Endothelial cell of hepatic sinusoid (primary cell): ENCODE measurements at regions not wholly inside any gene's neighbourhood (a gene's known extent, or its start where the extent isn't known, plus 50 kb on each side); places are given as distances from the start of the nearest gene placed in this dataset.

Source experiments
- in situ Hi-C: cut with HindIII; loops from 2 replicates; pipeline ENCODE4 v1.10.0; 2017; ENCODE audit warnings: low sequenced_read_pairs

DNA sequence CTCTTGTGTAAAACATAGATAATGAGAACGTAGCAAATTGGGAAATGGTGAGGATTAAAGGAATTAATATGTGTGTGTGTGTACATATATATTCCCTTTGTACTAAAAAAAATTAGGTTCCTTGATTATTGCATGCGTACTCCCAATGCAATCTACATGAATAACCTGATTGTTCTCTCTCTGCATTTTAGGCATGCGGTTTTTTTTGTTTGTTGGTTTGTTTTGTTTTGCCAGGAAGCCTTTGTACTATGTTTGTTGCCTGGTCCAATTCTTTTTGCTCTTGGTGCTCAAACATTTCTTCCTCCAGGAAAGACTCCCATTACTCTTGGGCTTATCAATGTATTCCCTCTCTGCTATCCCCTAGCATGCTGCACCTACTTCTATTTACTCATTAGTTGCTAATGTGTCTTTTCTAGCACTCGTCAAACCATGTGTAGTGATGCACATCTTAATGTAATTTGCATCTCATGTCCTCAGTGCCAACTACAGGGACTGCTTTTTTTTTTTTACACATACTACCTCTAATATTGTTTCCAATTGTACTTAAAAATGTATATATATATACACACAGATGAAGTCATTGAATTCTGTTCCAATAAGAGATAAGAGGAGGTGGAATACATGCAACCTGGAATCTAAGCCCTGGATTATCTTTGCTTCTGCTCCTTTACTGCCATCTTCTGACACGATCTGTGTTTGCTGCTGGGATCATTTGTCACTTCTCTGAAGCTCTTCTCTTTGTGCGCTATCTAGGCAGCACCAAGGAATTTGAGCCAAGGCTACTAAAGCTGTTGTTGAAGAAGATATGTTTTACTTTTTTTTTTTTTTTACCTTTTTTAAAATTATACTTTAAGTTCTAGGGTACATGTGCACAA, 197.2 kb upstream of the ANO3 start:
- in situ Hi-C loops, result no loop called here

DNA sequence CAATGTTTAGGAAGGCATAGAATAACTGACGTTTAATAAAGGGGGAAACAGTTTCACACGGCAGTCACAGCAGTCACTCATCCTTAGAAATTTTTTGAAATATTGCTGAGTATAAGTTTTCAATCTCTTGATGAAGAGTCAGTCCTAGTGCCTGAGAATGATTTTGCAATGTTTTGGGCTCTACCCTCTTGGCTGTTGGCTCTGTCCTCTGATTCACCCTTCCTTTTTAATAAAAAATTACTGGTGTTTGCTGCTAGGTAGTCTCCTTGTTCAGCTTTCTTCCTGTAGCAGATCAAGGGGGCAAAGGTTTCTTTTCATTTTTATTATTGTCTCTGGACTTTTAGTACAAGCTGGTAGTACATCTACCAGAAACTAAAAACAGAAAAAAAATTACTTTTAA, 194.3 kb upstream of the ANO3 start:
- in situ Hi-C loops, result no loop called here

DNA sequence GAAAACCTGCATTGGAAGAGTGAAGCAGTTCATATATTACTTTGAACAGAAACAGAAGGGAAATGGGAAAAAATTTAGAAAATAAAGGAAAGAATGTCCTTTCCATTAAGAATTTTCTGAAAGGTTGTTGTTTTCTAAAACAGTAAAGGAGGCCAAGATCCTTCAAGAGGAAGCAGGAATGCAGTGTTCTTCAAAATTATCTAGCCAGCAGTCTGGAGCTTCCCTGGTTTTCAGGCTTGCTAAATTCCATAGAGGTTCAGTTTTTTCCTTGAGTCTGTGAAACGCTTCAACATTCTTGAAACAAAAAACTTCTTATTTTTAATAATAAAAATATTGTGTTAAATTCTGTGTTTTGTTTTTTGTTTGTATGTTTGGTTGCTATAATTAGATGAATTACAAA, 189.0 kb upstream of the ANO3 start:
- in situ Hi-C loops, result loop anchor here (10.0 kb wide), 1 partner anchor 62 kb away; no protein-coding TSS in a partner anchor

DNA sequence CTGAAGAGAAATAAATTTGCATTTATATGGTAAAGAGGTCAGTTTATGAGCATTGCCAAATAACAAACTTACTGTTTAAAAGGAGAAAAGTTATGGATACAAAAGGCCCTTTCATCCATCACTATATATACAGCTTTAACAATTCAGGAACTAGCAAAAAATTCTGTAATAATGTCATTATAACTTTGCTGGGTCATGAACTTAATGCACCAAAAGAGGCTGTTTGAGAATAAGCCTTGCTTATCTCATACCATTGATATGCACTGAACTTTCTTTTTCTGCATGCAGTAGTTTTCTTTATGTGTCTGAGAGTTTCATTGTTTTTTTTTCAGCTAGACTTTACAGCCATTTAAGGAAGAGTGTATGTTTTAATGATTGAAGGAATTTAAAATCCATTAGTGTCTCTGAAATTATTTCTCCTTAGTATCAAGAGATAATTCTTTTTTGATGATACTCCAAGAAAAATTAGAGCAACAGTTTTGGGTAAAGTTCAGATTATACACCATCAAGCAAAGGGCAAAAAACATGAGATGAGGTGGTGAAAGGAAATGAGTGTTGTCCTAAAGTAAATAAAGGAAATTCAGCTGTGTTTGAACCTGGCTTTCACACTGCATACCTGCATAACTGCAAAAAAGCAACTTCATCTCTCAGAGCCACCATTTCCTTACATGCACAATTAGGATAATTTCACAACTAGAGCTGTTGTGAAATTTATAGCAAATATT, 188.2 kb upstream of the ANO3 start:
- in situ Hi-C loops, result loop anchor here (10.0 kb wide), 1 partner anchor 61 kb away; no protein-coding TSS in a partner anchor

DNA sequence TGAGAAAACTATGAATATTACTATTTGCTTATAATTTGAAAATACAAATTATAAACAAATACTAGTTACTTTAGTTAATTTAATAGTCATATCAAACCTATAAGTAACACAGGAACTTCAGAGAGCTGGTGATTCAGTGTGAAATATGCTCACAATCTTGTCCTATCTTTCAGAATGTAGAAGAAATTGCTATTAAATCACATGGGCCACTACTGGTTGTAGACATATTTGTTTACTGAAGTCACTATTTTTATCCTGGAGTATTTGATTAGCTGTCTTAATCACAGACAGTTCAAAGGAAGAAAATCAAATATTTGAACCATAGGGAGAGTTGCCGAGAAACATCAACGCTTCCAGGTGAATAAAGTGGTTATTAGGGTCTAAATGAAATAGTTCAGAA, 187.6 kb upstream of the ANO3 start:
- in situ Hi-C loops, result loop anchor here (10.0 kb wide), 1 partner anchor 61 kb away; no protein-coding TSS in a partner anchor

DNA sequence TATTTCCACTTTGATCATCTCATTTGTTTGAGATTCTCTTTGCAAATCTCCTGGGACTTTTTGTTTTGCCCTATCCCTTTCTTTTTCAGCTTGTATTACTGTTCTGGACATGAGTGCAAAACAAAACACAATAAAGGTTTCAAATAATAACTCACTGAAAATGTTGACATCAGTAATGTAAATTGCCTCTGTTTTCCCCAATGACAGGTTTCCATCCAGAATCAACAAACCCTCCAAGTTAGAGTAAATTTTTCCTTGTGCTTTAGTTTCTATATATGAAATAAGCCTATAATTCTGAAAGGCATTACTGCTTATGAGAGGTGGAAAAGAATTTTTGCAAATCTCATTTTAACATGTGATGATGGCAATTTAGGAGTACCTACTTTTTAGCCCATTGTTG, 187.0 kb upstream of the ANO3 start:
- in situ Hi-C loops, result loop anchor here (10.0 kb wide), 1 partner anchor 60 kb away; no protein-coding TSS in a partner anchor

DNA sequence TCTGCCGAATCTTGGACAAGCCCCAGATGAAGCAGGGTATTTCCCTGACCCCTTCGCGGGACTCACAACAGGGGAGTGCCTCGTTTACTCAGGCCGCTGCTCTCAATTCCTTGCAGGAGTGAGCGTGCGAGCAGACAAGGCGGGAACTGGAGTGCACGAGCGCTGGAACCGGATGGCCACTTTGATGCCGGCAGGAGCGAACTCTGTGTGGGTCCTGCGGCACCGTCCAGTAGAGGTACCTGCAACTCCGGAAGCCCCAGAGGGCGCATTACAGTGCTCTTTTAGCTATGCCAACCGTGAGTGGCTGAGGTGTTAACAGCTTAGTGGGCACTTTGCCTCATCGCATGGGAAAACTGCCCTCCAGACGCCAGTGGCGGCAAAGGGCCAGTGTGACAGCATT, 182.3 kb upstream of the ANO3 start:
- in situ Hi-C loops, result loop anchor here (10.0 kb wide), 1 partner anchor 55 kb away; no protein-coding TSS in a partner anchor

DNA sequence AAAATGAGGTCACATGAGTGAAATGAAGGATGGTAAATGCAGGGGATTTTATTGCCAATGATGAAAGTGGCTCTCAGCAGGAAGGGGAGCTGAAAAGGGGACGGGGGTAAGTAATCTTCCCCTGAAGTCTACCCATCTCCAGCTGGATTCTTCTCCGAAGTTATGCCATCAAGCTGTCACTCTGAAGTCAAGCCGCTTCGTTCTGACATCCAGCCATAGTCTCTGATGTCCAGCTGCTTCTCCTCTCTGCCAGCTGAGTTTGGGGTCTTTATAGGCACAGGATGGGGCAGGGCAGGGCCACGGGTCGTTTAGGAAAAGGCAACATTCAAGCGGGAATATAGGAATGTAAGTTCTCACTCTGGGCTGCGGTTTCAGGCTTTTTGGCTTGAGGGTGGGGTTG, 181.9 kb upstream of the ANO3 start:
- in situ Hi-C loops, result no loop called here

DNA sequence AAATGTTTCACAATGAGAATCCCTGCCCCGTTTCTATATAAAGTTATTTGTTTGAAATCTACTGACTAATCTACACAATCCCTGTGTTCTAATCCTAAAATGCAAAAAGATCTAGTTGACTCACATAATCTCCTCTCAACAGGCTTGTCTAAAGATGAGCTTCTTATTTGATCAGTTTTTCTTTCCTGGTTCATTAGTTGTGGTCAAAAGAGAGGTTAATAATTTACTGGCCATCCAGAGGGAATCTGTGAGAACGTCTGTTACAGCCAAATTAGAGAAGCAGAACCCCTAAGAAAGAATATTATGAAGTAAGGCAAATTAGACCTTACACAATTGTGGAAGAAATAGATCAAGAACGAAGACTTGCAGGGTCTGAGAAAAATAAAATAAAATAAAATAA, 173.7 kb upstream of the ANO3 start:
- in situ Hi-C loops, result no loop called here

DNA sequence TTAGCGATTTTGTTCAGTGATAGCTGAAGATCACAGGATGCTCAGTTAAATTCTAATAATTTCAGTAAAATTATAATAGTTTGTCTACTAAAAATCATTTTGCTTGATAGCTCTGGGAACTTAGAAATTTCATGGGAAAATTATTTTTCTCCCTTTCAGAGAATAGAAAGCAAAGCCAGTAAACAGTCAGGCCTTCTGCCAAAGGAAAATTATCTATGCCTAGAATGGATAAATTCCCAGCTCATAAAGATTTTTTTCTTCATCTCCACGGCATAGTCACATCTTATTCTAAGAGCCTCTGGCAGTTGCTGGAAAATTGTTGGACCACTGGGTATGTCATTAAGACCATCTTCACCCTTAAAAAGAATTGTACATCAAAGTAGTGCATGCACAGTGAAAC, 169.6 kb upstream of the ANO3 start:
- in situ Hi-C loops, result no loop called here

DNA sequence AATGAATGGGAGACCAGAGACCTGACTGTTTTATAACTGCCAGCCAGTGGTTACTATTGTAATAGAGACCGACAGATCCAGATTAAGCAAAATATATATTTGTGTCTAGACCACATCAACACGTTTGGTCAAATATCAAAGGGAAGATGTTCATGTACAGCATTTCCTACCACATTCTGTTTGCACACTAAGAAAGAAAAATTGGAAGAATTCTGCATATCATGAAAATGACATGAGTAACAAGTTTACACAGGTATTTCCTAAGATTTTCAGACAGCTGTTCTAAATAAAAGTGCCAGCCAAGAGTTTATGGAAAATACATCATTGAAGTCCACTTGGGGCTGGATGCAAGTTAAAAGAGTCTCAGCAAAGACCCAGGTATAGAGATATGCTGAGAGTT, 145.5 kb upstream of the ANO3 start:
- in situ Hi-C loops, result no loop called here

DNA sequence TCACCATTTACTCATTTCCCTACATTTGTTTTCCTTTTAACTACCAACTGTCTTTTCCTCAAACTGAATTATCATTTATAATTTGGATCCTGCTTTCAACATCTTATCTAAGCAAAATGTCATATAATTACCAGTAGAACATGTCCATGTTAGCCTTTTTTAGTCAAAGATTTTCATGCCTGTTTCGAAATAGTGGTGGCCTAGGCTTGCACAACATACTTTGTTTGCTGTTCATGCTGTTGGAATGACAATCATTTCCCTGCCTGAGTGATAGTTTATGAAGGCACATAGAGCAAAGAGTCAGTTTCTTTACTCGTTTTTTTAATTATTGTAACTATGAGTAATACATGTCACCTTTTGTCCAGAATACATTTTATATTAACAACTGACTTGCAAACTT, 144.3 kb upstream of the ANO3 start:
- in situ Hi-C loops, result no loop called here

DNA sequence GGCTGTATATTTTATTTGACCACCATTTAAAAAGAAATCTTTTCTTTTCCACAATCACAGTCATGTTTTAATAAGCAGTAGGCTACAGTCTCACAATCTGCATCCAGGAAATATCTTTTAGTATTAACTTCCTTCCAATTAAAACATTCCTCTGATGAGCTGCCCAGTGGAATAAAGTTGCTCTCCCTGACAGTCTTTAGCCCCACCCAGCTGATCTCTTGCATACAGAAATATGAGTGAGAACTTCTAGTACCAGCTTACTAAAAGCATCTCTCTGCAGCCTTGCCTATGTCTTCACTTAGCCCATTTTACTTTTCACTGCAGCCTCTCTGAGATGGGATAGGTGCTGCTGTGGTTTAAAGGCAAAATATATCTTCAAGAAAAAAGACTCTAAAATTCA, 143.4 kb upstream of the ANO3 start:
- in situ Hi-C loops, result no loop called here

DNA sequence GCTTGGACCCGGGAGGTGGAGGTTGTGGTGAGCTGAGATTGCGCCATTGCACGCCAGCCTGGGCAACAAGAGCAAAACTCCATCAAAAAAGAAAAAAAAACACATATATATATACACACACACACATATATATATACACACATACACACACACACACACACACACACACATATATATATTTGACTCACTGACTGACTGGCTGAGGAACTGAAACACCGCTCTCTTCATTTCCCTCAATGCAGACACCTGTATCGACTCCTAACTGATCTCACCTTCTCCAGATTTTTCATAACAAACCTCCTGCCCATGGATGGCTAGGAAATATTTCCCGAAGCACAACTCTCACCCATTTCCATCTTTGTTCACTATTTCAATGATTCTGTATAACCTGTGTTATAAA, 140.7 kb upstream of the ANO3 start:
- in situ Hi-C loops, result no loop called here

DNA sequence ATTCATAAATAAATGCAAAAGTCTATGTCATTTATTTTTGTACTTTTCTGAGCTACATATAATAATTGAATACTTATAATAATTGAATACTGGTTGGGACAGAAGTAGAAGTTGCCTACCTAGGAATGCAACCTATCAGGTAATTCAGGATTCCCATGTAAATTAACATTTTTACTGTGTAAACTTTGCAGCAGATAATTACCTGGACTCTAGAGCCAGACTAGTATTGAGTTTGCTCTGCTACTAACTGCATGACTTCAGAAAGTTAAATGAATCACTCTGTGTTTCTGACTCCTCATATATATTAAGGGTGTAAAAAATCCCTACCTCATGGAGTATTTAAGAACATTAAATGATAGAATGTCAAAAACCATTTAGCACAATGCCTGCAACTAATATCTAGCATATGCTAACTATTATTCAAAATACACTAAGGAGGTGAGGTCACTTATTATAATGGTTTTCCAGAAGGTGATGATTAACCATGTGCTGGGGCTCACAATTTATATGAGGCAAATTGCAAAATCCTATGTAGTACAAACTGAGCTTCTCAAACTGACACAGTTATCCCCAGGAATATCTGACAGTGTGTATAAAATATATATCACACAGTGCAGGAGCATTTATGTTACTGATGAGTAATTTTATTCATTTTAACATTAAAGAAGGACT, 138.1 kb upstream of the ANO3 start:
- in situ Hi-C loops, result no loop called here

DNA sequence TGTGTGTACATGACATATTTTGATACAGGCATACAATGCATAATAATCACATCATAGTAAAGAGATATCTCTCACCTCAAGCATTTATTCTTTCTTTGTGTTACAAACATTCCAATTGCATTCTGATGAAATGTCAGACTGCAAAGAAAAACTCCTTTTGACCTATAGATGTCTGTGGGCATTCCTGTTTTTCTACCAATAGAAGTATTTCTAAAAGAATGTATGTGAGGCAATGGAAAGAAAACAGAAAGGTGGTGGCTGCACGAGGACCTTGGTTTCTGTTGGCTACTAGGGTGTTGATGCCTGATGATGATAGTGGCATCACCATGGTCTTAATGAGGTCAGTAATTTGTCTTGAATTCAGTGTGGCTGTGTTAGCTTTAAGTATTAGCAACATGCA, 137.0 kb upstream of the ANO3 start:
- in situ Hi-C loops, result no loop called here

DNA sequence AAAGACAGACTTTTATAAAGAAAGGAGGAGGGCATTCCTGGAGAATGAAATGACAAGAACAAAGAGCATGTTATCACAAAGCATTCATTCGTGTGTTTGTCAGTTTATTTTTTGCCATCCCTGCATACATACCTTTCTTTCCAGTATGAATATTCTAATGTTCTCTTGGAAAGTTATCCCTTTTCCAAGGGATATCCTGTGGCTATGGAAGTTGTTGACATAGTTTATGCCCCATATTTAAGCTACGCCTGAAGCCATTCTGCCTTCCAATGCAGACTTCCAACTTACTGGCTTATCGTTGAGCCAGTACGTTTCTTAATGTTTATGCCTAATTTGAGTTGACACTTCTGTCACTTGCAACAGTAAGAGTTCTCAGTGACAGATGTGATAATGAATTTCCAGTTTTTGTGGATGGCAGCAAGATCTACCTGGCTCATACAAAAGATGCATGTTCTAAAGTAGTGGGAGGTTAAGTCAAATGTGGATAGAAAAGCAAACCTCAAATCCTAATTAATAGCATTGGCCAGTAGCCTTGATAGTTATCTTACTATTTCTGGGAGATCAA, 133.3 kb upstream of the ANO3 start:
- in situ Hi-C loops, result no loop called here

DNA sequence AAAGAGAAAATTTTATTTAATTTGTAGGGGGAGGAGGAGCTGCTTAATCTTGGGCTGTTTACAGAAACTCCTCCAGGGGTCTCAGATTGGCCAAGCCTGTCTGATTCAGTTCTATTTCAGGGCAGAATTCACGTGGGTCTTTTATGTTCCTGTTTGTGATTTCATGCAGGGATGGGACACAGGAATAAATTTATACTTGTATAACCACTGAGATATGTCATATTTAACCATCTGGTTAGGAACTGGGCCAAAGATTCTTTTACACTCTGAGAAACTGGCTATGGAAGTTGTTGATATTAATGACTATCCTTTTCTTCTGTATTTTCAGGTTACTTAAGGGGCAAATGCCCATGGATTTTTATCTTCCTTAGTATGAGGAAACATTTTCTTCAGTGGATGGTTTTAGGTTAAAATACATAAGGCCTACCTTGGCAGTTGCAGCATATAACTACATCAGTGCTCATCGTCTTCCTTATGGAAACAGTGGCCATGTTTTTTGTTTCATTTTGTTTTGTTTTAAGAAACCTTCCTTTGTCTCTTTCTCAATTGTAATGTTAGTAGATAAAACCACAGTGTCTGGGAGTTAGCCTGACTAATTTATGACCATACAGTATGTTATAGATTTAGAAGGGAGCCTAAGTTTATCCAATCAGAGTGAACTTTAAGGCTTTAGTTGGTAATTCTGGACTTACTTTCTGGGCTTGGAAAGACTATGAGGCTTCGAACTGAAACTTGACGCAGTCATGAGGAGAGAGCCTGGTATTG, 132.4 kb upstream of the ANO3 start:
- in situ Hi-C loops, result loop anchor here (10.0 kb wide), 2 partner anchors 55 to 65 kb away; no protein-coding TSS in a partner anchor

DNA sequence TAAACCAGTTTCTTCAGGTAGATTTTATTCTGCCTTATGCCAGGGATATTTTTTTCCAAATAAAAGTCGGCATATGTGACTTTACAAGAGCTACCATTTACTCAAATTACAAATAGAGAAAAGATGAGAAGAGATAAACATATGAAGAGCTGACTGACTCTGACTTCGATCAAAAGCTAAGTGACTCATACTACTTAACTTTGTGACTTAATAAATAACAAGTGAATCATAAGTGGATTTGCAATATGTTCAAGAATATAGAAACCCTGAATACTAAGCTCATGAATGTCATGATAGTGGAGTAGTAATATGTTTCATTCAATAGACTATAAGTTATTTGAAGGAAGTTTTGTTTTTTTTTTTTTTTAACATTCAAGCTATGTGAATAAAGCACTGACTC, 130.5 kb upstream of the ANO3 start:
- in situ Hi-C loops, result loop anchor here (10.0 kb wide), 2 partner anchors 57 to 63 kb away; no protein-coding TSS in a partner anchor

DNA sequence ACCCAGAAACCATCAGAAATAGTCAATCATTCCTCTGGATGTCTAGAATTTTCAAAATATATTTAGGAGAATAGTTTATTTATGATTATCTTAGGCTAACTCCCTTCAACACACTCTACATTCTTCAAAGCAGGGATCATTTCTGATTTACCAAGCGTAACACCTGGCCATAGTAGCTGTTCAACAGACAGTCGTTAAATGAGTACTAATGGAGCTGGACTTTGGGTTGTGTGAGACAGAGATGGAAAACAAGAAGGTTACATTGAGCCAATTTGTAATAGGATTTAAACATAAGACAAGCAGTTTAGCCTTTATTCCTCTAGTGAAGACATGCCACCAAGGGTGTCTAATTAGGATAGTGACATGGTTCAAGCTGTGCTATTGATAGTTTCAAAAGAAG, 129.2 kb upstream of the ANO3 start:
- in situ Hi-C loops, result loop anchor here (10.0 kb wide), 2 partner anchors 58 to 62 kb away; no protein-coding TSS in a partner anchor
